ES-I3 (cell line): ENCODE measurements at regions not wholly inside any gene's neighbourhood (a gene's known extent, or its start where the extent isn't known, plus 50 kb on each side); places are given as distances from the start of the nearest gene placed in this dataset.

Source experiments
- H3K36me3 ChIP-seq: 2 replicates; pipeline ENCODE4 v1.6.1; 2013; ENCODE audit warnings: mild to moderate bottlenecking, low read length, control low read depth, moderate library complexity; ENCODE audit not compliant: insufficient read depth
- H3K4me1 ChIP-seq: 2 replicates; pipeline ENCODE4 v1.6.1; 2013; ENCODE audit warnings: mild to moderate bottlenecking, control low read depth, low read length; ENCODE audit not compliant: insufficient read depth
- H3K9ac ChIP-seq: 2 replicates; pipeline ENCODE4 v1.6.1; 2013; ENCODE audit warnings: low read depth, mild to moderate bottlenecking, low read length, moderate library complexity
- H3K9me3 ChIP-seq: 2 replicates; pipeline ENCODE4 v1.6.1; 2013; ENCODE audit warnings: mild to moderate bottlenecking, low read length, moderate library complexity; ENCODE audit not compliant: control insufficient read depth, insufficient read depth

DNA sequence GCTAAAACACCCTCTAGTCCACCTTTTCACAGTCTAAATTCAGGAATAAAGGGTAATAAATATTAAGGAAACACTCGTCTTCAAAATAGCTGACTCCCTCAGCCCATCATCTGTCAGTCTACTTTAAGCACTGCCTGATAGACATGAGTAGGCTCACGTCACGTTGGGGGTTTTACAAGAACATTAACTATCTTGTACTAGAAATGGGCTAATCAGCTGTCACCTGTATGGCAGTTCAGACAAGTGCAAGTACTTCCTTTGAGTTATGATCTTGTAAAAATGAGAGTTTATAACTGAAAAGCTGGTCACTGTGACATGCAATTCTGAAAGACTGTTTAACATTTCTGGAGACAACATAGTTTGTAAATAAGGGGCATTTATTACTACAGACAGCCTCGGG lies 936.7 kb upstream of the CTNND2 start:
- H3K9ac ChIP-seq = no peak overlapping the region
- no peaks in the 10 kb centered on the region for H3K4me1 ChIP-seq
- no peaks in the 10 kb centered on the region for H3K9me3 ChIP-seq
- H3K36me3 ChIP-seq = no peaks in the 10 kb centered on the region; the same call in 1 of the 2 replicates

DNA sequence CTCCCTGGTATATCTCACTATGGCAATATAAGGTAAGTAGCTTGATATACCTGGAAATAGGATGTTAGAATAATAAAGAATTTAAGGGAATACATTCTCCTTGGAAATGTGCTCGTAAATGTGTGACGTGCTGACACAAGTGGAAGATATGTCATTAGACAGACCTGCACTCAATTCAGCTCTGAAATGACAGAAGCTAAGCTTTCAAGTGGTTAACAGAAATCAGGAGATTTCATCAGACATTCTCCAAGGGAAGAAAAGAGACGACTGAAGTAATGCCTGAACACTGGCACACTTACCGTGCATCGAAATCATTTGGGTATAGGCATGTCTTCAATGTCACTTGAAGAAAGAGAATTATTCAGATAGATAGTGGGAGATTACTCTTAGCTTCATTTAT lies 933.3 kb upstream of the CTNND2 start:
- no peak overlapping the region for H3K9ac ChIP-seq
- H3K36me3 ChIP-seq = no peaks in the 10 kb centered on the region; the same call in 1 of the 2 replicates
- H3K9me3 ChIP-seq = no peaks in the 10 kb centered on the region
- H3K4me1 ChIP-seq = no peaks in the 10 kb centered on the region

DNA sequence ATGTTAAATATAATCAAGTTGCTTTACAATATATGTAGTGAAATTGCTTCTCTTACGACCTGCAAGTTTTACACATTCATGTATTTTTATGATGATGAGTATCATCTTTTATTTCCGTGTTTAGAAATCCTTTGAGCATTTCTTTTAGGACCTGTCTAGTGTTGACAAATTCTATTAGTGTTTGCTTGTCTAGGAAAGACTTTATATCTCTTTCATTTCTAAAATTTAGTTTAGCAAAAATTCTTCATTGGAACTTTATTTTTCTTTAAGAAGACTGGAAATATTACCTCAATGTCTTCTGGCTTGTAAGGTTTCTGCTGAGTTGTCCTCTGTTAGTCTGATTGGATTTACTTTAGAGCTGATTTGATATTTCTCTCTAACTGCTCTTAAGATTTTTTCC lies 920.9 kb upstream of the CTNND2 start:
- H3K36me3 ChIP-seq = no peaks in the 10 kb centered on the region
- H3K4me1 ChIP-seq = no peaks in the 10 kb centered on the region
- H3K9ac ChIP-seq = no peak overlapping the region
- peaks cover 4% of the 10 kb centered on the region; the same call in 1 of the 2 replicates for H3K9me3 ChIP-seq

DNA sequence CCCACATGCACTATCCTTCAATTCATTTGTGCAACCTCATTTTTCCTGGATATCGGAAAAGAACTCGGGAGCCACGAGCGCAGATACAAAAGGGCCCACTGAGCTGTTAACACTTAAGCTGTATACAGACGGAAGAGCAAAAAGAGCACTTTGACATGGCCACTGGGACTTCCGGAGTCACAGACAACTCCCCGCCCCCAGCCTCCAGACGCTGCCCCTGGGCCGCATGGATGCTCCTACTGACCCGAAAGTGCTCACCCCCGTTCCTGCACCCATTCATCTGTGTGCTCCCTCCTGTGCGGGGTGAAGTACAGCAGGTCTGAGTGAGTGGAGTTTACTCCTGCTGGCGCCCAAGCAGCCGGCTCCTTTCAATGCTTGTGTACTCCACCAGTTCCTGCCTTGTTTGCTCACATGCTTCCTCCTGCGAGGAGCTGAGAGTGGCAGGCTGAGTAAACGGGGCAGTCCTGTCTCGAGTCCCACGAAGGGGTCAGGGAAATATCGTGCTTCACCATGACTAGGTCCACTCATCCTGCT lies 901.0 kb upstream of the CTNND2 start:
- H3K4me1 ChIP-seq = no peaks in the 10 kb centered on the region
- H3K9me3 ChIP-seq = no peaks in the 10 kb centered on the region
- no peak overlapping the region for H3K9ac ChIP-seq
- no peaks in the 10 kb centered on the region for H3K36me3 ChIP-seq

DNA sequence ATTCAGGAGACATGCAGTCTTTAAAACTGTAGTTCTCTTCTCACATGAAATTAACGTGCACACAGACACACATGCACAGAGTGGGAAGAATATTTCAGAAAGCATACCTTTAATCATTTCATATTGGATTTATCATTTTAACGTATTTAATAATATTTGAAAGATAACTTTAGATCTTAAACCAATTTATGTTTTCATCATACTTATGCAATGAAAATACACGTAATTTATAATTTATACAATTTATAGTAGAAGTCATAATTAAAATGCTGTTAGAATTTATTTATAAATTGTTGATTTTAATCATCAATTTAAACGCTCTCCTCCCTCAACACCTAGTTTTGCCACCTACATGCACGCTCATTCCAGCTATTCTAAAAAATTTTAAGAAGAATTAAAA lies 894.9 kb upstream of the CTNND2 start:
- no peak overlapping the region for H3K9ac ChIP-seq
- no peaks in the 10 kb centered on the region for H3K36me3 ChIP-seq
- no peaks in the 10 kb centered on the region for H3K9me3 ChIP-seq
- H3K4me1 ChIP-seq = no peaks in the 10 kb centered on the region

DNA sequence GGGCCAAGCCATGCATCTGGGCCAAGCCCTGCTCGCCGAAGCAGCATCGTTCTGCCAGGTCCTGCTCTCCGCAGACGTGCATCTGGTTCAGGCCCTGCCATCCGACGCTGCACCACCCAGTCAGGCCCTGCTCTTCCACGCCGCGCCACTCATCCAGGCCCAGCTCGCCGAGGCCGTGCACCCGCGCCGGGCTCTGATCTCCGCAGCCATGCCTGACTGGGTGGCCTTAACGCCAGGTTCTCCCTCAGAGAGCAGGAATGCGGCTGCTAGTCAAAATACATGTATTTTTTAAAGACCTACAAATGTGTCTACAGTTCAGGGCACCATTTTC lies 891.1 kb upstream of the CTNND2 start:
- H3K36me3 ChIP-seq = no peaks in the 10 kb centered on the region

DNA sequence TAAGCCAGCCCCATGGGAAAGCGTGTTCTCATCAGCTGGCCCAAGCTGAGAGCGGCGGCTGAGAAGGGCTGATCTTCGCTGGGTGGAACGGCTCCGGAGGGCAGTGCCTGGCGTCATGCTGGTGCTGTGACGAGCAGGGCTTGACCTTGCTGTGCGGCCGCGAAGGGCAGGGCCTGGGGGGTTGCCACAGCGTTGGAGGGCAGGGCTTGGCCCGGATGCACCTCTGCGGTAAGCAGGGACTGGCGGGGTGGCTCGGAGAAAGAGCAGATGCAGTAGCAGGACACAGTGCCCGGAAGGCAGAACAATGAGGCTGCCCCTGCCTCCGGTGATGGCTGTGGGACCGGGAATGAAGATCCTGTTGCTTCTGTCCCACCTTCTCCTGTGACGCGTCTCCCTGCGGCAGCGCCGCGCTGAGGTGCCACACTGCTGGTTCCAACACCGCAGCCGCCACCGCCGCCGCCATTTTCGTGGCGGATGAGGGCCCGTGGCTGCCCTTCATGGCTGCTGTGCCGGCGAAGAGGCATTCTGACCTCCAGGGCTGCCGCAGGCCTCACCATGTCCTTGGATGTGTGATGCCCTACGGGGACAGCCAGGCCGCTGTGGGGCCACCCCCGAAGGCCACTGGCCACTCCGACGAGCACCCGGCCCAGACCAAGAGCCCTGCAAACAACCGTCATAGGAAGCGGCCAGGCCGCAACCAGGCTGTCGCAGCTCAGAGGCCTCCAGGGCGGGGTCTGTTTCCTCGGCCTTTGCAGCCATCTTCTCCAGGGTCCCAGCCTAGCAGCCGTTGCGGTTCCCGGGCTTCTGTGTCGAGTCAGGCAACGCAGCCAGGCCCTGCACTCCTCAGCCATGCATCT lies 890.5 kb upstream of the CTNND2 start:
- Histone ChIP-seq H3K9me3 (no peaks in the 10 kb centered on the region), H3K36me3 (no peaks in the 10 kb centered on the region), H3K4me1 (no peaks in the 10 kb centered on the region), H3K9ac (no peak overlapping the region)

More for the DNA sequence above, 891.1 kb upstream of the CTNND2 start:
- no peaks in the 10 kb centered on the region for H3K9me3 ChIP-seq
- H3K9ac ChIP-seq = no peak overlapping the region
- H3K4me1 ChIP-seq = no peaks in the 10 kb centered on the region

DNA sequence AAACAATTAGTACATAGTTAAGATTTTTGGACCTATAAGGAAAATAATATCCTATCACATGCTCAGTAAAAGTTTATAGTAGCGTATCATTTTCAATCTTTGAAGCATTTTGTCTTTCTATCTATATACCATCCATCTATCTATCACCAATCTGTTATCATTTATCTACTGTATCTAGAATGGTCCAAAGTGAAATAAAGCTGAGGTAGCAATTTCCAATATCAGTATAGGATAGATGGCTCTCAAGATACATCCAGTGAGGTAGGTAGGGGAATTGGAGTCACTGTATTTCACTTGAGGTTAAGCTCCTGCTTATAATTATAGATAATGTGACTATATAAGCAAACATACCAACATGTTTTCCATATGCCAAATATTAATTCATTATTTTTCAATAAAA lies 889.1 kb upstream of the CTNND2 start:
- Histone ChIP-seq H3K9me3 (no peaks in the 10 kb centered on the region), H3K36me3 (no peaks in the 10 kb centered on the region), H3K4me1 (no peaks in the 10 kb centered on the region), H3K9ac (no peak overlapping the region)

DNA sequence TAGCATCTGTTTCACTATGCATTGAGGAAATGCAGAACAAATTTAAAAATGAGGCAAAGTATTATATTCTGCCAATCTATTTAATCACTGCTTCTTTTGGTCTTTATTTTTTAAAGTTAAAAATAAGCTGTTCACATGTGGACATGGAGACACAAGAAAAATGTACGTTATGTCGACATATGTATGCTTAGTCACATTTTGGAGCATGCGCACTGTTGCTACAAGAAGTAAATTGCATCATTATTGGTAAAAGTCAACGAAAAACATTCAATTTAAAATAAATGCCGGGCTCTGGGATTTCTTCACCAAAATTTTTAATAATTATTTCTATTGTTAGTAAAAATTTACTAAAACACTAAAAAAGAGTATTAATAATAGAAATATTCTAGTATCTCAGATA lies 876.3 kb upstream of the CTNND2 start:
- no peaks in the 10 kb centered on the region for H3K4me1 ChIP-seq
- no peaks in the 10 kb centered on the region for H3K36me3 ChIP-seq
- no peaks in the 10 kb centered on the region for H3K9me3 ChIP-seq
- no peak overlapping the region for H3K9ac ChIP-seq

DNA sequence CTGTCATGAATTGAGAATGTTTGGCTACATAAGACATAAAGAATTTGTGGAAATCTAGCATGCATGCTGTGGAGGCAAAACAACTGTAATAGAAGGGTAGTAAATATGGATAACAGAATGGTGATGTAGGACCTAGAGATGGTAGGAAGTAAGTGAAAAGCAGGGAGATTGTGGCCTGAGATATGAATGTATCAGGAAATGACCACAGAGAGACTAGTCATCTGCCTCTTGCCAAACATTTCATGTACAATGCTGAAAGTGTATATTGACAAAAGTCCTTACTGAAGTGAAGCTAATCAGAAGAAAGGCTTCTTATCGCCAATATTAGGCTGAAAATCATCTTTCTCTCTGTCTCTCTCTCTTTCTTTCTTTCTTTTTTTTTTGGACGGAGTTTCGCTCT lies 873.1 kb upstream of the CTNND2 start:
- H3K4me1 ChIP-seq = no peaks in the 10 kb centered on the region
- H3K36me3 ChIP-seq = no peaks in the 10 kb centered on the region
- no peak overlapping the region for H3K9ac ChIP-seq
- H3K9me3 ChIP-seq = no peaks in the 10 kb centered on the region

DNA sequence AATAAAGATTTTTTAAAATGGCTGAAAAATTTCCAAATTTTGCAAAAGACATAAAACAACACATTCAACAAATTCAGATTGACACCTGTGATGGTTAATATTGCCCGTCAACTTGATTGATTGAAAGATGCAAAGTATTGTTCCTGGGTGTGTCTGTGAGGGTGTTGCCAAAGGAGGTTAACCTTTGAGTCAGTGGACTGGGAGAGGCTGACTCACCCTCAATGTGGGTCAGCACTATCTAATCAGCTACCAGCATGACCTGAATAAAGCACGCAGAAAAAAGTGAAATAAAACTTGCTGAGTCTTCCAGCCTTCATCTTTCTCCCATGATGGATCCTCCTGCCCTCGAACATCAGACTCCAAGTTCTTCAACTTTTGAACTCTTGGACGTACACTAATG lies 868.0 kb upstream of the CTNND2 start:
- no peaks in the 10 kb centered on the region for H3K9me3 ChIP-seq
- H3K9ac ChIP-seq = no peak overlapping the region
- H3K36me3 ChIP-seq = no peaks in the 10 kb centered on the region
- H3K4me1 ChIP-seq = no peaks in the 10 kb centered on the region

DNA sequence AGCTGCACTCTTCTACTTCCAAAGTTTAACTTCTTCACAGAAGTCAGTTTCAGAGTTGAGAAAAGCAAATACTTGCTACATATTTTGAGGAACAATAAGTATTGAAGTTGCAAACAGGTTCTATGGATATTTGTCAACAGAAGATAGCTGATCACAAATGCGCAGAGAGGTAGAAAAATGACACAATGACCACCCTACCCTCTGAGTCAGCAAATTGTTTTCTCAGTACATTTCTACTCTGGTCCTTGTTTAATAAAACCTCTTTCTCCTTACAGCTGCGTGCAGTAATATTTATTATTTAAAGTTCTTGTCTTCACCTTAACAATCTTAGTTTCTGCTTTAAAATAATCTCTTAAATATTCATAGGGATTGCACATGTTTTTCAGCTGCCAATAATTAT lies 855.1 kb upstream of the CTNND2 start:
- Histone ChIP-seq H3K4me1 (no peaks in the 10 kb centered on the region), H3K36me3 (0 out of 2 replicates have a peak, but pooled peaks cover 3% of the 10 kb centered on the region), H3K9ac (no peak overlapping the region), H3K9me3 (no peaks in the 10 kb centered on the region)

DNA sequence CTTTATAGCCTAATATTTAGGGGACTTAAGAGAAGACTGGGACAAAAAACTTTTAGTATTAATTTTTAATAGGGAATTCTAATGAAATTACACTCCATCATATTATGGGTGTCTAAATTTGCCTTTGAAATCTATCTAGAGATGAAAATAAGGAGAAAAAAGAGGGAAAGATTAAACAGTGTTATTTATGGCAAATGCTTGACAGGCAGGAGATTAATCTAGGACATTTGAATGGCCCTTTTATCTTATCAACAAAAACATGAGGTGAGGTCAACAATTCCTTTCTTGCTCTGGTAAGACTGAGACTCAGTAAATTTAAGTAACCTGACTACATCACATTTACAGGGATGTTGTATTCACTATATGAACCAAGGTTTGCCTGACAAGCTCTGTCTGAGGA lies 852.8 kb upstream of the CTNND2 start:
- Histone ChIP-seq H3K9me3 (no peaks in the 10 kb centered on the region), H3K4me1 (no peaks in the 10 kb centered on the region), H3K36me3 (0 out of 2 replicates have a peak, but pooled peaks cover 3% of the 10 kb centered on the region), H3K9ac (no peak overlapping the region)

DNA sequence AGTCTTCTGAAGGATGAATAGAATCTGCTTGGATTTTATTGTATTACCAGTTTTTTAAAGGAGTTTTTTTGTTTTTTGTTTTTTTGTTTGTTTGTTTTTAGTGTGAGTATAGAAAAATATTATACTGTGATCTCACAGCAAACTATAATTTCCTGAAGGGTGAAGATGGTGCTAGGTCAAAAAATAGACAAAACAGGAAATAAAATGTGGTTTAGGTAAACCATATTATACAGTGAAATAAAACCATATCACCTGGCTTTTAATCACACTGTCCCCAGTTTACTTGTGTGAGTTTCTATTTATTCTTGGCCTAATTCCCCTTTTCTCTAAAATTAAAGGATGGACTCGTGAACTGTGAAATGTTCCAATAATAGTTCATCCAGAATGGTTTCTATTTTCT lies 841.3 kb upstream of the CTNND2 start:
- Histone ChIP-seq H3K9me3 (no peaks in the 10 kb centered on the region), H3K9ac (no peak overlapping the region), H3K4me1 (no peaks in the 10 kb centered on the region), H3K36me3 (no peaks in the 10 kb centered on the region)

DNA sequence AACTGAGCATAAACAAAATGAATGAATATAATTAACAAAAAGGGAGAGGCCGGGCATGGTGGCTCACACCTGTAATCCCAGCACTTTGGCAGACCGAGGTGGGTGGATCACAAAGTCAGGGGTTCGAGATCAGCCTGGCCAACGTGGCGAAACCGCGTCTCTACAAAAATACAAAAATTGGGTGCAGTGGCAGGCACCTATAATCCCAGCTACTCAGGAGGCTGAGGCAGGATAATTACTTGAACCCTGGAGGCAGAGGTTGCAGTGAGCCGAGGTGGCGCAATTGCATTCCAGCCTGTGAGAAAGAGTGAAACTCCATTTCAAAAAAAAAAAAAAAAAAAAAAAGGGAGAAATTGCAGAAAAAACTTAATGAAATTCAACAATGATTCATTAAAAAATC lies 839.3 kb upstream of the CTNND2 start:
- no peaks in the 10 kb centered on the region; the same call in 1 of the 2 replicates for H3K36me3 ChIP-seq
- H3K4me1 ChIP-seq = no peaks in the 10 kb centered on the region
- H3K9ac ChIP-seq = no peak overlapping the region
- H3K9me3 ChIP-seq = no peaks in the 10 kb centered on the region
